ENCODE measurements at regions not wholly inside any gene's neighbourhood (a gene's known extent, or its start where the extent isn't known, plus 50 kb on each side); places are given as distances from the start of the nearest gene placed in this dataset.
"Not testable (repeated sequence)": the region's sequence is repeated elsewhere in the genome, so short reads cannot be mapped to it uniquely, and the experiment has no call there.

DNA sequence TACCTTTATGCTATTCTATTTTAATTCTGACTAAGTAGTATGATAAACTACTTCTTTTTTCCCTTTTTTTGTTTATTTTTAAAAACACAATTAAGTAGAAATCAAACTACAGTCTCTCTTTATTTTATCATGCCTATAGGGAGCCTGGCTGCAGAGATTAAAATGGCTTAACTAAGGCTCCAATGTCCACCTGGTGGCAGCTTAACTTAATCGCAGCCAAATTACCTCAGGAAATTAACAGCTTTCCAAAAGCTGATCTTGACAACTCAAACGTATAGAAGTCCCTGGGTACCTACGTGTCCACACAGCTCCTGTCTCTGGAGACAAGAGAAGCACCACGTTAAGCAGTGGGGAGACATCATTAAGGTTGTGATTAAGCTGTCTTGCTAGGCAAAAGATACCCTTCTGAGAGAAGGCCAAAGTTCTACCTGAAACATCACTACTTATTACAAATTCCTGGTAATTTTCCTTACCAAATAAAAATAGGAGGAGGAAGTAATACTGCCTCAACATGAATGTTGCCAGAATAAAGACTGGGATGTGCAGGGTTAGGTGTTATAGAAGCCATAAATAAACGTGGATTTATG lies 63.2 kb upstream of the SNX19 start:
- TF ChIP-seq, protein P1, sequence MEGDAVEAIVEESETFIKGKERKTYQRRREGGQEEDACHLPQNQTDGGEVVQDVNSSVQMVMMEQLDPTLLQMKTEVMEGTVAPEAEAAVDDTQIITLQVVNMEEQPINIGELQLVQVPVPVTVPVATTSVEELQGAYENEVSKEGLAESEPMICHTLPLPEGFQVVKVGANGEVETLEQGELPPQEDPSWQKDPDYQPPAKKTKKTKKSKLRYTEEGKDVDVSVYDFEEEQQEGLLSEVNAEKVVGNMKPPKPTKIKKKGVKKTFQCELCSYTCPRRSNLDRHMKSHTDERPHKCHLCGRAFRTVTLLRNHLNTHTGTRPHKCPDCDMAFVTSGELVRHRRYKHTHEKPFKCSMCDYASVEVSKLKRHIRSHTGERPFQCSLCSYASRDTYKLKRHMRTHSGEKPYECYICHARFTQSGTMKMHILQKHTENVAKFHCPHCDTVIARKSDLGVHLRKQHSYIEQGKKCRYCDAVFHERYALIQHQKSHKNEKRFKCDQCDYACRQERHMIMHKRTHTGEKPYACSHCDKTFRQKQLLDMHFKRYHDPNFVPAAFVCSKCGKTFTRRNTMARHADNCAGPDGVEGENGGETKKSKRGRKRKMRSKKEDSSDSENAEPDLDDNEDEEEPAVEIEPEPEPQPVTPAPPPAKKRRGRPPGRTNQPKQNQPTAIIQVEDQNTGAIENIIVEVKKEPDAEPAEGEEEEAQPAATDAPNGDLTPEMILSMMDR (IDR thresholded peaks at IDR 0.05; ENCODE audit: unreplicated experiment in 3 of 3): peak; percentile 41 to 59 (median 55)
- Mint-ChIP-seq H3K4me3 (no peak overlapping the region), H3K27ac (no peak overlapping the region), H3K36me3 (ENCODE audit: low read depth) (peaks cover 4% of the 10 kb centered on the region), H3K9me3 (peaks cover 39% of the 10 kb centered on the region), H3K27me3 (ENCODE audit: low read depth) (no peaks in the 10 kb centered on the region), H3K4me1 (no peaks in the 10 kb centered on the region)

DNA sequence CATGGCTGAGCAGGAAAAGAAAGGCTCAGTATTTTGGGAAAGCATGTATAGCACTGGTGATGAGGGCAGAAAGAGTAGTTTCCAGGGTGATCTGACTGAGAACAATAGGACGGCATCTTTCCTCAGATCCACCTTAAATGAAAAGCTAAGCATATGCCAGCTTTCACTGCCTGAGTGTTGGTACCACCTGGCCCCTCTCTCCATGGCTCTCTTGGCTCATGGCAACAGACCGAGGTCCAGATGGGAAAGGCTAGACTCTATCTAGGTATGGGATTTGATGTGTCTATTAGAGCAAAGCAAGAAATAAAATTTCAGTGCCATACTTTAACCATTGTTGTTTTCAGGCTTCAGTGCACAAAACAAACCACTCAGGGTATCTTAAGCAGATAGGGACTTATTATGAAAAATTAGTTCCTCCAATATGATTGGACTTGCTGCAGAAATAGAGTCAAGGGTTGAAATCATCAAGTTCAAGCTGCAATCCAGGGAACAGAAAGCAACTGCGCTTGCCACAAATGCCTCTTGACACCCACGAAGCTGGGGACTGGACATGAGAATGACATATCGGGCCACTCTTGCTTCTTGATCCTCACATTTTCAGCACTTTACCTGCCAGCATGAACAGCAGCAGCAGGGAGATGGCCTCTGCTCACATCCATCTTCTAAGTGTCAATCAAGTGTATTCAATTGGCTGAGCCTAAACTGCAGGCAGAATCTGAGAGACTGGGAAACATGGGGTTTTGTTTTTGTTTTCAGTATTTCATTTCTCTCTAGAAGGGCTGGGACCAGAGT lies 64.0 kb upstream of the SNX19 start:
- H3K4me1 Mint-ChIP-seq: no peaks in the 10 kb centered on the region
- H3K4me3 Mint-ChIP-seq: no peak overlapping the region
- no peaks in the 10 kb centered on the region for H3K27me3 Mint-ChIP-seq (ENCODE audit: low read depth)
- no peak overlapping the region for H3K27ac Mint-ChIP-seq
- peaks cover 39% of the 10 kb centered on the region for H3K9me3 Mint-ChIP-seq
- peaks cover 4% of the 10 kb centered on the region for H3K36me3 Mint-ChIP-seq (ENCODE audit: low read depth)
- TF ChIP-seq, protein P1 (IDR thresholded peaks at IDR 0.05; ENCODE audit: unreplicated experiment in 3 of 3): no peak

DNA sequence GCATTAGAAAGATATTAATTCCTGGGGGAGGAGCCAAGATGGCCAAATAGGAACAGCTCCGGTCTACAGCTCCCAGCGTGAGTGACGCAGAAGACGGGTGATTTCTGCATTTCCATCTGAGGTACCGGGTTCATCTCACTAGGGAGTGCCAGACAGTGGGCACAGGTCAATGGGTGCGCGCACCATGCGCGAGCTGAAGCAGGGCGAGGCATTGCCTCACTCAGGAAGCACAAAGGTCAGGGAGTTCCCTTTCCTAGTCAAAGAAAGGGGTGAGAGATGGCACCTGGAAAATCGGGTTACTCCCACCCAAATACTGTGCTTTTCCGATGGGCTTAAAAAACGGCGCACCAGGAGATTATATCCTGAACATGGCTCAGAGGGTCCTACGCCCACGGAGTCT lies 68.0 kb upstream of the SNX19 start:
- peaks cover 25% of the 10 kb centered on the region for H3K9me3 Mint-ChIP-seq
- not testable (repeated sequence) for H3K27me3 Mint-ChIP-seq (ENCODE audit: low read depth); H3K27ac Mint-ChIP-seq; H3K4me1 Mint-ChIP-seq; H3K36me3 Mint-ChIP-seq (ENCODE audit: low read depth); H3K4me3 Mint-ChIP-seq

DNA sequence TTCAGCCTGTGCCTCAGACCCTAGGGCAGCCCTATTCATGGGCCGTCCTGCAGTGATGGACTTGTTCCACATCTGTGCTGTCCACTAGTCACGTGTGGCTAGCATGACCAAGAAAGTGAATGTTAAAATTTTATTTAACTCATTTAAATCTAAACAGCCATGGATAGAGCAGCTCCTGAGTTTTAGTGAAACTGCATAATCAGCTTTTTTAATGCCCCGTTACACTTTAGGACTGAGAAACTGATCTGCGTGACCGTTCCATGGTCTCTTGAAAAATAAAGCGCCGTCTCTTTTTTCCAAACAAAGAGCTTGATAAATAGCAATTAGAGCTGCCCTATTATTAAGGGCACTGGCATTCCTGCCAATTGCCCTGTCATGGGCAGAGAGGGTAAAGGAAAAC lies 76.5 kb upstream of the SNX19 start:
- H3K27ac Mint-ChIP-seq: no peak overlapping the region
- no peak overlapping the region for H3K4me3 Mint-ChIP-seq
- H3K9me3 Mint-ChIP-seq: peaks cover 6% of the 10 kb centered on the region
- H3K36me3 Mint-ChIP-seq (ENCODE audit: low read depth): no peaks in the 10 kb centered on the region
- no peaks in the 10 kb centered on the region for H3K4me1 Mint-ChIP-seq
- TF ChIP-seq, protein P1 (IDR thresholded peaks at IDR 0.05; ENCODE audit: unreplicated experiment in 3 of 3): no peak
- peaks cover 8% of the 10 kb centered on the region for H3K27me3 Mint-ChIP-seq (ENCODE audit: low read depth)

GRCh38 chr11:130994043-130994442 lies 77.8 kb upstream of the SNX19 start:
- no peak overlapping the region for H3K4me3 Mint-ChIP-seq

GRCh38 chr11:130995266-130995665 lies 79.0 kb upstream of the SNX19 start:
- Mint-ChIP-seq H3K4me1 (no peaks in the 10 kb centered on the region), H3K4me3 (no peak overlapping the region), H3K27me3 (ENCODE audit: low read depth) (peaks cover 8% of the 10 kb centered on the region), H3K27ac (no peak overlapping the region), H3K36me3 (ENCODE audit: low read depth) (no peaks in the 10 kb centered on the region), H3K9me3 (peaks cover 6% of the 10 kb centered on the region)
- TF ChIP-seq, protein P1 (IDR thresholded peaks at IDR 0.05; ENCODE audit: unreplicated experiment in 3 of 3): no peak

More at GRCh38 chr11:130994043-130994442, 77.8 kb upstream of the SNX19 start:
- H3K9me3 Mint-ChIP-seq: peaks cover 9% of the 10 kb centered on the region
- TF ChIP-seq, protein P1 (IDR thresholded peaks at IDR 0.05; ENCODE audit: unreplicated experiment in 3 of 3): no peak
- H3K27me3 Mint-ChIP-seq (ENCODE audit: low read depth): peaks cover 8% of the 10 kb centered on the region
- no peaks in the 10 kb centered on the region for H3K36me3 Mint-ChIP-seq (ENCODE audit: low read depth)
- H3K27ac Mint-ChIP-seq: no peak overlapping the region
- no peaks in the 10 kb centered on the region for H3K4me1 Mint-ChIP-seq
